HG03175 (cell line): ENCODE measurements at regions not wholly inside any gene's neighbourhood (a gene's known extent, or its start where the extent isn't known, plus 50 kb on each side); places are given as distances from the start of the nearest gene placed in this dataset.
"Not testable (repeated sequence)": the region's sequence is repeated elsewhere in the genome, so short reads cannot be mapped to it uniquely, and the experiment has no call there.

Experiments
- ATAC-seq: cut with Tn5 transposase; IDR thresholded peaks from one replicate; pipeline ENCODE4 v1.9.1; 2021; ENCODE audit warnings: mild to moderate bottlenecking, moderate library complexity; ENCODE audit not compliant: unreplicated experiment

DNA sequence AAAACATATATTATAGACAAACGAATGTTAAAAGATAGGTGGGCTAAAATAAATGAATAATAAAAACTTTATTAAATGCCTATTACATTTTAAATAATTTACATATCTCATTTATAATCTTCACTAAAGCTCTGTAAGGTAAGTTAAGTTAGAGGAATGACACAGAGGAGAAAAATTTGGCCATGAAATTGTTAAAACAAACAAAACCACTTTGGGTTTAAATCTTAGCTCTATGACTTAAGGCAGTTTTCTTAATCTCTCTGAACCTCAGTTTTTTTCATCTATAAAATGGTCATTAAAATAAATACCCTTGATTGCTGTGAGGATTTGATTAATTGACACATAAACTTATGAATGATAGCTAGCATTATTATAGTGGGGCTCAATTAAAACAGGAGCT is 404.8 kb upstream of the ATP11B start:
- ATAC-seq = no peak

GRCh38 chr3:182389071-182389815 is 404.1 kb upstream of the ATP11B start:
- no peak for ATAC-seq

- ATAC-seq = no peak
Observed at GRCh38 chr3:182390421-182390820, 402.9 kb upstream of the ATP11B start.

- no peak for ATAC-seq
Observed at GRCh38 chr3:182392182-182392937, 400.9 kb upstream of the ATP11B start.

GRCh38 chr3:182393151-182393550 is 400.2 kb upstream of the ATP11B start:
- ATAC-seq = no peak

DNA sequence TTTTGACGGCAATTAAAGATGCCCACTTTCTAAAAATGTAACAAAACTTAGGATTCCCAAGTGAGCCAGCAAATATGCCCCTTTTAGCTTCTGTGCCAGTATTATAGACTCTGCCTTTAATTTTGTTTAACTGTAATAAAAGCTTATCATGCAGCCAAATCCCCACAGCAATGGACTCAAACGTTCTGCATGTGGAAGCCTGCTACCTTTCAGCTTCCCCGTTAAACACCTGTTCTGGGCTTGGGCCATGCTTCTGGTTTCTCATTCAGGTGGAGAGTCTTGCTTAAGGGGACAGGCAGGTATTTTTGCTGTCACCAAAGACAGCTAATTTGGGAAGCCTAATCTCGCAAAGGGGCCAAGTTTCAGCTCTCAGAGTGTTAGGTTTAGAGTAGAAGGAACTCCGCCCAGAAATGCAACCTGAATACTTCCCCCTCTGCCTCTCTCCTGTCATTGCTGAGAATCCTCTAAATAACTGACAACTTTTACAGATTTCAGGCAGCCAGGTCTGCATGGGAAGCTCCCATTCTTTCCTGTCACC is 399.4 kb upstream of the ATP11B start:
- ATAC-seq = no peak

GRCh38 chr3:182397164-182397563 is 396.1 kb upstream of the ATP11B start:
- ATAC-seq = no peak

- no peak for ATAC-seq
Observed at GRCh38 chr3:182399978-182400737, 393.1 kb upstream of the ATP11B start.

DNA sequence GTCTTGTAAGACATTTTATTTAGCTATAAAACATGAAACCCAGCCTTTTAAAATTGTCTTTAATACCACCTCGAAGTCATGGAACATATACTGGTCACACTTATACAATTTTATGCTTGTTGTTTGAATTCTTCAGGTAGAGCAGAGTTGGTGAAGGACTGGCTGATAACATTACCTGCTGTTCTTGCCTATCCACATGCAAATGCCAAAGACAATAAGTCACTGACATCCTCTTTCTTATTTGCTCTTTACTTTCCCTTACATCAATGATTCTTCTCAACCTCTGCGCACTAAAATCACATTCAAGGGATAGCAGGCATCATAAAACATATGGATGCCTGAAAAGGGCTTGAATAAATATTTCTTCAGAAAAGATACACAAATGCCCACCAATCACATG is 392.5 kb upstream of the ATP11B start:
- no peak for ATAC-seq

DNA sequence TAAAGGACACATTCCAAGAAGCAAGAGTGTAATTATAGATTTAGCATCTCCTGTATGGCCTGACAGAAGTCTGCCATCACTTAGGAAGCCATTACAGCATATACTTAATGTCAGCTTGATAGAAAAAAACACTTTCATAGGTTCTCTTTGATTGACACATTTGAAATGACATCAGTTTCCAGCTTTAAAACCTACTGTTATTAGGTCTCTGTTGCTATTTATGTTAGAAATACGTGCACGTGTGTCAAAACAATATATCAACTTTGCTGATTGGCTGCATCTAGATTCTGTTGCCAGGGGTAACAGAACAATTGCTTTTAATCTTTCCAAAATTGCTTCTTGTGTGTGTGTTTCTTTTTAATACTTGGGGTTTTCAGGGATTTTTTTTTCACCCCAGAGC is 389.3 kb upstream of the ATP11B start:
- ATAC-seq = no peak

DNA sequence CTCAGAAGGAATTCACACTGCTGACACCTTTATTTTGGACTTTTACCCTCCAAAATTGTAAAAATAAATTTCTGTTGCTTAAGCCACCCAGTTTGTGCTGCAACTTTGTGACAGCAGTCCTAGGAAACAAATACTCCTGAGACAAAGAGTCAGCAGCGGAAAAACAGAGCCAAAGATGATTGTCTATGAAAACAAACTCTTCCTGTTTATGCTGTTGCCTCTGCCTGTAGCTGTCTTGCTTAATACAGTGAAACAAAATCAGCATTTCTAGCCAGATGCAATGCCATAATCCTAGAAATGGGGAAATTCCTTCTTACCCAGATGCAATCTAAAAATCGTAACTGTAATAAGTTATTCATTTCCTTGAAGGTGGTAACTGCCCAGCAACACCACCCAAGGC is 387.5 kb upstream of the ATP11B start:
- ATAC-seq = no peak

- no peak for ATAC-seq
Observed at GRCh38 chr3:182406786-182407185, 386.5 kb upstream of the ATP11B start.

DNA sequence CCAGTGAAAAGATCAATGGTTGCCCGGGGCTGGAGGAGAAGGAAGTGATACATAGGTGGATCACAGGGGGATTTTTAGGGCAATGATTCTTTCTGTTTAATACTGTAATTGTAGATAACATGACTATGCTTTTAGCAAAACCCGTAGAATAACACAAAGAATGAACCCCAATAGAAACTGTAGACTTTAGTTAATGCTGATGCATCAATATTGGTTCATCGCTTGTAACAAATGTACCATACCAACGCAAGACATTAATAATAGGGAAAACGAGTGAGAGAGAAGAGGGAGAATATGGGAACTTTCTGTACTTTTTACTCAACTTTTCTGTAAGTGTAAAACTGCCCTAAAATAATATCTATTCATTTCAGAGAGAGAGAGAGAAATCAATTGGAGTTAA is 383.3 kb upstream of the ATP11B start:
- no peak for ATAC-seq

DNA sequence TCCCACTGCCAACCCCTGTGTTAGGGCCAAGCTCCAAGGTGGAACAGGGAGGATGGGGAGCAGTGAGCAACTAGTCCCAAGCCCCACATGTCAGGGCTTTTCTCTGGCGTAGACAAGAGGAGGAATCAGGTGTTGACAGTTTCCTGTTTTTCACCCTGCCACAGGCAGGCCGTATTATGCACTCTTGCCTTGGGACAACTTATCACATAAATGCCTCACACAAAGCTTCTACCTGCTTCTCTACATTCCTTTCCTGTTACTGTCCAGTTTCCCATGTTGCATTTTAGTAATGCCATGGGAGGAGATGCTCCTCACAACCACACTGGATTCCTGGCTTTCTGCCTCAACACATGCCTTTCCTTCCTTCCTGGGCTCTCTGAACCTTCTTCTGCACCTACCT is 381.2 kb upstream of the ATP11B start:
- no peak for ATAC-seq

DNA sequence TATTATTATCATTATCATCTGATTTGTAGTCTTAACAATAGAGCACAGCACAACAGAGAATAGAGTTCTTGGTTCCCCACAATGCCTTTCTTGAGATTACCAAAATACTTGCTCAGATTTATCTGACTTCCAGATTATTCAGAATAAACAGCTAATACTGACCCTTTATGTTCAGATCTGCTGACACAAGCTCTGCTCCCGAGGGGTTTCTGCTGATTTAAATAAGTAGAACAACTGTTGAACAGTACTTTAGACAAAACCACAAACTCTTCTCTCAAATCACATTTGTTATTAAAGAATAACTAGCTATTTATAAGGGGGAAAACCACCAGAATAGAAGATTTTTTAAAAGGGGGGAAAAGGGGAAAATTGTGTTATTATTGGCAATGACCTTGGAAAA is 380.2 kb upstream of the ATP11B start:
- no peak for ATAC-seq

GRCh38 chr3:182413682-182414081 is 379.6 kb upstream of the ATP11B start:
- no peak for ATAC-seq

GRCh38 chr3:182414586-182414985 is 378.7 kb upstream of the ATP11B start:
- no peak for ATAC-seq

GRCh38 chr3:182420741-182421140 is 372.6 kb upstream of the ATP11B start:
- no peak for ATAC-seq

- no peak for ATAC-seq
Observed at GRCh38 chr3:182424006-182424405, 369.3 kb upstream of the ATP11B start.

DNA sequence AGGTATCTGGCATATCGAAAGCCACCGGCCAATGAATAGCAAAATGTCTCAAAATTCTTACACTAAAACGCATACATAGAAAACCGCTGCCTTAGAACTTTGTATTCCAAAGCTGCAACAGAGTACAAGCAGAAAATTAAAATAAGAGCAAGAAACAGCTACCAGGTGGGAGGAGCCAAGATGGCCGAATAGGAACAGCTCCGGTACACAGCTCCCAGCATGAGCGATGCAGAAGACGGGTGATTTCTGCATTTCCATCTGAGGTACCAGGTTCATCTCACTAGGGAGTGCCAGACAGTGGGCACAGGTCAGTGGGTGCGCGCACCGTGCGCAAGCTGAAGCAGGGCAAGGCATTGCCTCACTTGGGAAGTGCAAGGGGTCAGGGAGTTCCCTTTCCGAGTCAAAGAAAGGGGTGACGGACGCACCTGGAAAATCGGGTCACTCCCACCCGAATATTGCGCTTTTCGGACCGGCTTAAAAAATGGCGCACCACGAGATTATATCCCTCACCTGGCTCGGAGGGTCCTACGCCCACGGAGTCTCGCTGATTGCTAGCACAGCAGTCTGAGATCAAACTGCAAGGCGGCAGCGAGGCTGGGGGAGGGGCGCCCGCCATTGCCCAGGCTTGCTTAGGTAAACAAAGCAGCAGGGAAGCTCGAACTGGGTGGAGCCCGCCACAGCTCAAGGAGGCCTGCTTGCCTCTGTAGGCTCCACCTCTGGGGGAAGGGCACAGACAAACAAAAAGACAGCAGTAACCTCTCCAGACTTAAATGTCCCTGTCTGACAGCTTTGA is 367.2 kb upstream of the ATP11B start:
- not testable (repeated sequence) for ATAC-seq

DNA sequence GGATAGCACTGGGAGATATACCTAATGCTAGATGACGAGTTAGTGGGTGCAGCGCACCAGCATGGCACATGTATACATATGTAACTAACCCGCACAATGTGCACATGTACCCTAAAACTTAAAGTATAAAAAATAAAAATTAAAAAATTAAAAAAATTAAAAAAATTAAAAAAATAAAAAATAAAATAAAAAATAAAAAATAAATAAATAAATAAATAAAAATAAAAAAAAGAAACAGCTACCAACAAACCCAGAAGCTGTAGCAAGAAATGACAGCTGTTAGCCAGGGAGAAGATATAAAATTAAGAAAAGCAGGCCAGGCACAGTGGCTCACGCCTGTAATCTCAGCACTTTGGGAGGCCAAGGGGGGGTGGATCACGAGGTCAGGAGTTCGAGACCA is 361.3 kb upstream of the ATP11B start:
- not testable (repeated sequence) for ATAC-seq
